Bronchial epithelial cell (primary cell): ENCODE measurements at regions not wholly inside any gene's neighbourhood (a gene's known extent, or its start where the extent isn't known, plus 50 kb on each side); places are given as distances from the start of the nearest gene placed in this dataset.

Experiments
- DNase-seq: peaks from one replicate; pipeline ENCODE4 v3.0.0-alpha.2; 2010; ENCODE audit warnings: low read depth
- FAIRE-seq: peaks from 2 replicates; lab custom pipeline; 2011; peaks lifted over from hg19 to GRCh38; lab: Jason Lieb, UNC
- H3K27me3 ChIP-seq: 2 replicates; pipeline ENCODE4 v1.5.1; 2011; ENCODE audit warnings: low read length; ENCODE audit not compliant: control insufficient read depth, insufficient read depth
- H3K36me3 ChIP-seq: 2 replicates; pipeline ENCODE4 v1.5.1; 2011; ENCODE audit warnings: low read length; ENCODE audit not compliant: control insufficient read depth, insufficient read depth
- H3K4me3 ChIP-seq: 2 replicates; pipeline ENCODE4 v1.5.1; 2011; ENCODE audit warnings: mild to moderate bottlenecking, low read depth, low read length, control low read depth
- CTCF ChIP-seq: IDR thresholded peaks from 2 replicates; pipeline ENCODE4 v1.5.1; 2011; ENCODE audit warnings: mild to moderate bottlenecking, moderate library complexity, low read length, control low read depth, inconsistent platforms; ENCODE audit not compliant: insufficient read depth, severe bottlenecking

- no peak overlapping the region for H3K4me3 ChIP-seq
- H3K36me3 ChIP-seq = no peaks in the 10 kb centered on the region
- DNase-seq (peak; percentile 63), FAIRE-seq (no peak)
- no peak for TF ChIP-seq CTCF
- no peaks in the 10 kb centered on the region for H3K27me3 ChIP-seq
Measured at GRCh38 chr4:96052827-96053226, 212.9 kb downstream of the PDHA2 start.

- H3K36me3 ChIP-seq = no peaks in the 10 kb centered on the region
- DNase-seq (no peak), FAIRE-seq (no peak)
- TF ChIP-seq CTCF = no peak
- no peak overlapping the region for H3K4me3 ChIP-seq
- no peaks in the 10 kb centered on the region for H3K27me3 ChIP-seq
Measured at GRCh38 chr4:96056346-96056934, 216.5 kb downstream of the PDHA2 start.

GRCh38 chr4:96063639-96064038, 223.7 kb downstream of the PDHA2 start:
- TF ChIP-seq CTCF = no peak
- Histone ChIP-seq H3K36me3 (no peaks in the 10 kb centered on the region), H3K4me3 (no peak overlapping the region), H3K27me3 (no peaks in the 10 kb centered on the region)
- DNase-seq (no peak), FAIRE-seq (no peak)

GRCh38 chr4:96073461-96073860, 233.6 kb downstream of the PDHA2 start:
- Histone ChIP-seq H3K27me3 (no peaks in the 10 kb centered on the region), H3K4me3 (no peak overlapping the region), H3K36me3 (no peaks in the 10 kb centered on the region)
- TF ChIP-seq CTCF = no peak
- no peak for FAIRE-seq
- no peak for DNase-seq

GRCh38 chr4:96092151-96092705, 252.3 kb downstream of the PDHA2 start:
- DNase-seq (no peak), FAIRE-seq (no peak)
- no peak for TF ChIP-seq CTCF
- Histone ChIP-seq H3K4me3 (no peak overlapping the region), H3K27me3 (no peaks in the 10 kb centered on the region), H3K36me3 (no peaks in the 10 kb centered on the region)

GRCh38 chr4:96093057-96093456, 253.2 kb downstream of the PDHA2 start:
- no peak for FAIRE-seq

More at GRCh38 chr4:96093057-96093456, 253.2 kb downstream of the PDHA2 start:
- Histone ChIP-seq H3K36me3 (no peaks in the 10 kb centered on the region), H3K4me3 (no peak overlapping the region), H3K27me3 (no peaks in the 10 kb centered on the region)
- DNase-seq = no peak
- TF ChIP-seq CTCF = no peak
